ENCODE measurements at regions not wholly inside any gene's neighbourhood (a gene's known extent, or its start where the extent isn't known, plus 50 kb on each side); places are given as distances from the start of the nearest gene placed in this dataset.
A peak's percentile ranks its signal among the peaks of the same experiment; 100 is the strongest.

DNA sequence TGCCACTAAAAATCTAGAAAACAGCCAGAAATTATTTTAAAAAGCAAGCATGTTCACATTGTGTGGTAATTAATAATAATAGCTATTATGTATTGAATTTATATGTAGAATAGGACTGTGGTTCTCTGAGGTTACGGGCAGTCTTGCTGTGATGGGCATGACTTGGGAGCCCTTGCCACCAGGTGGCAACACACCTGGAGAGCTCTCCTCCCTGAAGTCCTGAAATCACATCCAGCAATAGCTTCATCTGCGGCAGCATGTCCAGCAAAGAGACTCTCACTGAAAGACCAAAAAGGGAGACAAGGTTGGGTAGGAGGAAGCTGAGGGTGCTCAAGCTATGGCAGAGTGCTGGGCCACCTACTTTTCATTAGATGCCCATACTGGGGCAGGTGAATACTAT is 206.8 kb upstream of the IL12A start:
- no peak for DNase-seq (ENCODE audit: low read depth, low spot score)

DNA sequence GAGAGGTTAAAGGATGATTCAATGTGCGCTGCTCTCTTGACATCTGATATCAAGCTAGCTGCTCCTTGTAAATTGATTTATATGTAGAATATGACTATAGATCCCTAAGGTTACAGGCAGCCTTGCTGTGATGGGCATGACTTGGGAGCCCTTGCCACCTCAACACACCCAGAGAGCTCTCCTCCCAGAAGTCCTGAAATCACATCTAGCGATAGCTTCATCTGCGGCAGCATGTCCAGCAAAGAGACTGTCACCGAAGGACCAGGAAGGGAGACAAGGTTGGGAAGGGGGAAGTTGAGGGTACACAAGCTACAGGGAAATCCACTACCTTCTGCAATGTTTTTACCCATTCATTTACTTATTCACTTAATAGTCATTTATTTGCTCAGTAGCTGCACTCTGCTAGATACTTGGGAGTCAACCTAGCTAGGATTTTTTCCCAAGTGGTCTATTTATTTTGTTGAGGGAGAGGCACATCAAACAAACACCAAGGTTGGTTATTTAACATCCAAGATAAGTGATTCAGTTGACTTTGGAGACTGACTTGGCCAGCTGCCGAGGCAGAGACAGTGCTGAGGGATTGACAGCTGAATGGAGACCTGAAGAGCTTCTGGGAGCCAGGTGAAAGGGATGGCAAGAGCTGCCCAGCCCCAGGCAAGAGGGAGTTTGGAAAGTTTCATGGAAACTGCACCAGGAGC is 205.8 kb upstream of the IL12A start:
- no peak for DNase-seq (ENCODE audit: low read depth, low spot score)

DNA sequence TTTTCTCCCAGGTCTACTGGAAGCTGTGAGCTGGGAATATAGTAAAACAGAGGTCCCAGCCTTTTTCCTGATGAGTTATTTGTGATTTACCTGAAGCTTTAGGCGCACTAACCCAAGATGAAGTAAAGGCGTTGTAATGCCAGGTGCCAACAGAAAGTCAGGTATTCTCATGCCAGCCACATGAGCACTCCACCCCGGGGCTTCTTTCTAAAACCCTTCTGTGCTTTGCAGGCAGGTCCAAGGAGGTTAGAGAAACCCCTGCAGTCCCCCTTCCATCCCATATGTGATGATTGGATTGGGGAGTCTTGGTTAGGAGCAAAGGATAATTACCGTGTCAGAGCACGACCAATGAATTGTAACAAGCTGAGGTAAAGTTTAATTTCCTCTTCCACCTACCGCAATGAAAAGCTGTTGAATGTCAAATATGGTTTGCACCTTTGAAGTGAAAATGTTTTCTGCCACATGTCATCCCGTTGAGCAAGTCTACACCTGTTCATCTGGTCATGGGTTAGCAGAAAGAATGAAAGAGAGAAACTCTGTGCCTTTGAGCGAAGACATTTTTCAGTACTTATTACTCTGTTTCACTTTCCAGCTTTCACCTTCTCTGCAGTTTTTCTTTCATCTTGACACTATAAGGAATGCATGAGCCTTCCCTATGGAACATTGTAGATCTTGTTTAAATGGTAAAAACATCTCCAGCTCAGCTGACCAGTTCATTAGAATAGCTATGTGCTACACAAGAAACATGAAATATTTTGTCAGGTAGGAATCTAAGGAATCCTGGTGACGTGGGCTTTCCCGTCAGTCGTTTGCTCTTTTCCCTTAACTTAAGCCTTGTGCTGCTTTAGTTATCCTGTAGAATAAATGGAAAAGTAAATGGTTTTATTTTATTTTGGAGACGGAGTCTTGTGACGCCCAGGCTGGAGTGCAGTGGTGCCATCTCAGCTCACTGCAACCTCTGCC is 204.6 kb upstream of the IL12A start:
- DNase-seq (ENCODE audit: low read depth, low spot score): no peak

DNA sequence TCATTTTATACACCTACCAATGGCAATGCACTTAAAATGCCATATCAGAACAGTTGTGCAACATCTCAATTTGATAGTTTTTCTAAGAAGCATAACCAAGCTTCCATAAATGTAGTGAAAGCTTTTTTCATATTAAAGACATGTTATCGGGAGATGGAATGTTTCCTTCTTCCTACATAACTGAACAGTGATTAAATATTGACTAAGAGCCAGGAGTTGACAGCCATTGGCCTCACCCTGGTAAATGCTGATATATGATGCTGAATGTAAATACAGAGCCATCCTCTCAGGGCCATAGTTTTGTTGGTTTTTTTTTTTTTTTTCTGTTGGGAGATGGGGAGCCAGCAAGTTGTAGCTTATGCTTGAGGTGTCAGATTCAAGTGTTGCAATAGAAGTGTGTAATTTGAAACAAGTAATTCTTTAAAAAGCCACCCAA is 203.3 kb upstream of the IL12A start:
- no peak for DNase-seq (ENCODE audit: low read depth, low spot score)

DNA sequence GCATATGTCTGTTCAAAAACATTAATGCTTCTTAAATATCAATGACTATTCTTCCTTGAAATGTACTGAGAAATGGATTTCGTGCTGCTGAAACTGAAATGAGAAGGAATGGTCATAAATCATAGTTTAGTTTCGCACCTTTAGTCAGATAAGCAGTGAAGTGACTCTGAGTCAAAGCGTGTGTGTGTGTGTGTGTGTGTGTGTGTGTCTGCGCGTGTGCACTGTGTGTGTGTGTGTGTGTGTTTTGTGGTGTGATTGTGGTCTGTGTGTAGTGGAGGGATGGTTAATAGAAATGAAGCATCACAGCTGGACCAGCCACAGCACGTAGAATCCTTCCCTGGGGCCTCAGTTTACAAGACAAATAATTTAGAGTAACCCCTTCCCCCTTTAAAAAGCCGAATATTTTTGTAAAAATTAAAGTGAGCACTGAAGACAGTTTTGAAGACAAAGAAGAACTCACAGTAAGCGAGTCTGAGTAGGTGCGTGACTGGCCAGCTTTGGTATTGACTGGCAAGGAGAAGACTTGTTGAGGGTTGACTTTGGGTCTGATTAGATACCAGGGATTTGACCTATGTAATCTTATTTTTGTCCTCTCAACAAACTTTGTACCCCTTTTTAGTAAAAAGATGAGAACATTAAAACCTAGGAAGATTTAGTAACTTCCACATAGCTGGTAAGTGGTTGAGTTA is 202.0 kb upstream of the IL12A start:
- DNase-seq (ENCODE audit: low read depth, low spot score): no peak

DNA sequence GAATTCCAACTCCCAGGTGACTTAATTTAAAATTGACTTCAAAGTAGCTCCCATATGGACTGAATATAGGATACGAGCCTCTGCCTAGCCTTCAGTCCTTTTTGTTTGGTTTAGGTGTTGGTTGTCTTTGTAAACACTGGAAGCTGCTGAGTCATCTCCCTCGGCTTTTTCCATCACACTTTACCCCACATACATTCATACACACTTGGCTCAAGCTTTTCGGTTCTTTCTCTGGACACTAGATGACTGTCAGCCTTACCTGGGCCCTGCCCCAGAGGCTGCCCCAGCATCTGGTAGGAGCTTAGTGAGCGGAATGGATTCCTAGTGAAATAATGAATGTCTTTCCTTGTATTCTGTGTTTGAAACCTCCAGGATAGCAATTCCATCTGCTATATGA is 201.5 kb upstream of the IL12A start:
- DNase-seq (ENCODE audit: low read depth, low spot score): peak; percentile 55

DNA sequence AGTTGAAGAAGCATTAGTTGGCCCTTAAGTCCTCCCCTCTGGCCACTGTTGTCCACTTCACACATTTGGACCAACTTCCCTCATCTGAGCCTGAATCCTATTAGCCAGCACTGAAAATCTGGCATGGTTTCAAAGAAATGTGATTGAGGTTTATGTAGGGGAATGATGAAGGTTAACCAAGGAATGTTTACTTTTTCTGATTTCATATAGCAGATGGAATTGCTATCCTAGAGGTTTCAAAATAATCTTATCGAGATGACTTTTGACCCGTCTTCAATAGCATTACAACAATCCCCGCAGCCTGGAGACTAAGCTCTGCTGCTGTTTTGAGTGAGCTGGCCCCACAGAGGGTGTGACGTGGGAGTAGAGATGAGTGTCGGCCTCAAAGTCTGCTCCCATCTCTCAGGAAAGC is 200.8 kb upstream of the IL12A start:
- no peak for DNase-seq (ENCODE audit: low read depth, low spot score)

DNA sequence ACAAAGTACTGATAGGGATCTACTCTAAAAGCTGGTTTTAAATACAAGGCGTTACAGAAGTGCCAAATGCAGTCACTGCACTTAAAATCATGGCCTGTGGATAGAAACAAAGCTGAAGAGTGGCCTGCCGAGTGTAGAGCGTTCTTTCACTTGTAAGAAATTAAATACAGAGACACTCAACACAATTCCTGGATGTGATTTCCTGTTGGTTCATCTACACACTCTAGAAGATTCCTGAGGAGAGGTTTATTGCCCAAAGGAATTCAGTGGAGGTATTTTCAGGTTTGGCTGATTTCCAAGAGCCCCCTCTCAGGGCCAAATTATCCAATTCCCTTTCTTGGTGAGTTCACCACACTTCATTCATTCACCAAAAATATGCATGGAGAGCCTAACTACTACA is 200.3 kb upstream of the IL12A start:
- DNase-seq (ENCODE audit: low read depth, low spot score): no peak

DNA sequence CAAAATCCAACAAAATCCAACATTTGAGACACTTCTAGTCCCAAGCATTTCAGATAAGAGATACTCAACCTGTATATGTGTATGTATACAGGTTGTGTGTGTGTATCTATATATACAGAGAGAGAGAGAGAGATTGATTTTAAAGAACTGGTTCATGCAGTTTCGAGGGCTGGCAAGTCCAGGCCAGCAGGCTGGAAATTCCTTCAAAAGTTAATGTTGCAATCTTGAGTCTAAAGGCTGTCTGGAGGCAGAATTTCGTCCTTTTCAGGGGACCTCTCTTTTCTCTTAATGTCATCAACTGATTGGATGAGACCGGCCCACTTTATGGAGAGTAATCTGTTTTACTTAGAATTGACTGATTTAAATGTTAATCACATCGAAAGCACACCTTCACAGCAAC is 199.6 kb upstream of the IL12A start:
- no peak for DNase-seq (ENCODE audit: low read depth, low spot score)

DNA sequence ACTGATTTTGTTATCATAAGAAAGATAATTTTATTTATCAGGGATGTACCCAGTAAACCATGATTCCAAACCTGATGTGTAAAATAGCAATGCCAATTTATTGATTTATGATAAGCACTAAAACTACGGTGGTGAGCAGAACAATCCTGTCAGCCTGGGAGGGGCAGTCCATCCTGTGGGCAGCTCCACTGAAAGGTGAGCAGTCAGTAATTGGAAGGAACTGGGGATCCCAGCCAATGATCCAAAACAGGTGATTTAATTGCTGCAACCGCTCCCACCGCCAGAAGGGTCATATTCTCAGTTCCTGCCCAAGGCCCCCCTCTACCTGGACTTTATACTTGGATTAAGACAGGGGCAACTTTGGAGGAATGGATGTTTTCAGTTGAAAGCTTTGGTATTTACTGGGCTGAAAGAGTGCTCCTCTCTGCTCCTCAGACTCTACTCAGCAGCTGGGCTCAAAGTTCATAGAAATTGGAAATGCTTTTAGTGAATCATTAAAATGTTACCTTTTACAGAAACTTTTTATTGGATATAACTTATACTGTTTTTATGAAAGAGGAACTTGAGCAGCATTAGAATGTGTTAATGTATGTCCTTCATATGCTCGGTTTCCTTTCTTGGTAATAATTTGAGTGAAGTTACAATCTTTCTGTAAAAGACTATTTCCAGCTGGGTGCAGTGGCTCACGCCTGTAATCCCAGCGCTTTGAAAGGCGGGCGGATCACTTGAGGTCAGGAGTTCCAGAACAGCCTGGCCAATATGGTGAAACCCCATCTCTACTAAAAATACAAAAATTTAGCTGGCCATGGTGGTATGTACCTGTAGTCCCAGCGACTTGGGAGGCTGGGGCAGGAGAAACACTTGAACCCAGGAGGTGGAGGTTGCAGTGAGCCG is 198.6 kb upstream of the IL12A start:
- no peak for DNase-seq (ENCODE audit: low read depth, low spot score)

DNA sequence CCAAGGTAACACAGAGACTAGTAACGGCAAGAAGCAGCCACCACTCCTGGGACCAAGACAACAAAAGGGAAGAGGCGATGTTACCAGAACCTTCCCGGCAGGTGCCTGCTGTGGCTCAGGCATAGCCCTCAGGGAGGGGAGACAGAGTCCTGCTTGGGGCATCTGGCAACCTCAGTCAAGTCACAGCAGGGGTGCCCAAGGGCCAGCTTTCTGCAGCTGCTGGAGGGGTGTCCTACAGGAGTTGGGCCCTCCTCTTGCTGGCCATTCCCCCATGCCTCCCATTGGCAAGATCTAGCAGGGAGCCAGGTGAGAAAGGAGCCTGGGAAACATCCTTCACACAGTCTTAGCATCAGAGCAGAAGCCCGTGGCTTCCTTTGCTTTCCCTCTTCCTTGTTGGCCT is 197.3 kb upstream of the IL12A start:
- no peak for DNase-seq (ENCODE audit: low read depth, low spot score)

DNA sequence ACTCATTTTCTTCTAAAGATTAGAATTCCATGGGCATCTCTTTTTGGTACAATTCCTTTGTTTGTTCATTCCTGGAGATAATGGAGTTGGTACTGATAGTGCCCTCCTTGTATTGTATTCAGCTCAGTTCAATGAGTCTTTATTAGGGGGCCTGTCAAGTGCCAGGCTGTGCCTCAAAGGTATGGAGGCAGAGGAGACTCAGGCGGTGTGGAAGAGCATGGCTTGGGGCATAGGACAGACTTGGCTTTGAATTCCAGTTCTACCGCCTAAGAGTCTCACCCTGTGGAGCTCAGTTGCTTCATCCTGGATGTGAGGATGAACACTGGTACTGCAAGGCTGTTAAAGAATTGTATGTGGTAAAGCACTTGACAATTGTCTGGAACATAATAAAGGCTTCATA is 196.6 kb upstream of the IL12A start:
- DNase-seq (ENCODE audit: low read depth, low spot score): no peak

DNA sequence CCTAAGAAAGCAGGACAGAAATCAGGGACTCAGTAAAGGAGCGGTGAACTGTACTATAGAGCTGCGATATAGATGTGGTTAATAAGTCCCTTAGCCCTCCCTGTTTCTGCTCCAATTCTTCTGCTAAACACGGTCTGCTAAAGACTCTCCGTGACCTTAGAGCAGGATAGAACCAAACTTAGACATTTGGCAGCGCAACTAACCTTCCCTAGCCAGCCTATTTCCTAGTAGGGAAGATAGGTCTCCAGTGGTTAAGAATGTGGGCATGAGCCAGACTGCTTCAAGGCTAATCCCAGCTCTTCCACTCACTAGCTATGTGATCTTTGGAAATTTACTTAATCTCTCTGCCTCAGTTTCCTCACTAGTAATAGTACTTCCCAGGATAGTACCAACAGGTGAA is 193.6 kb upstream of the IL12A start:
- no peak for DNase-seq (ENCODE audit: low read depth, low spot score)

DNA sequence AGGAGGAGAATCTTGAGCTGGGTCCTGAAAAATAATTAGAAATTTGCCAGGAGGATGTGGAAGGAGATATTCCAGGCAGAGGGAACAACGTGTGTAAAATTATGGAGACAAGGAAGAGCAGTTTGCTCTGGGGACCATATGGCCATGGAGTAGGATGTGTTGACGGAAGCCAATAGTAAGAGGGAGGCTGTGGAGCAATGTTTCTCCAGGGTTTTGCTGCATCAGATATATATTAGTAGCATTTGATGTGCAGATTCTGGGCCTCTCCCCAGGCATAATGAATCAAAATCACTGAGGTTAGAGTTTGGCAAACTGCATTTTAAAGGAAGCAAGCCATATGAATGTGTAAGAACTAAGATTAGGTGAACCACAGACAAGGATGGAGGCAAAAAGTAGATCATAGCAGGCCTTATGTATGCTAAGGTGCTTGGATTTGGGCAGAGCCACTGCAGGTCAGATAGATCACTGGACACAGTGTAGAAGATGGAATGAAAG is 192.9 kb upstream of the IL12A start:
- DNase-seq (ENCODE audit: low read depth, low spot score): no peak

DNA sequence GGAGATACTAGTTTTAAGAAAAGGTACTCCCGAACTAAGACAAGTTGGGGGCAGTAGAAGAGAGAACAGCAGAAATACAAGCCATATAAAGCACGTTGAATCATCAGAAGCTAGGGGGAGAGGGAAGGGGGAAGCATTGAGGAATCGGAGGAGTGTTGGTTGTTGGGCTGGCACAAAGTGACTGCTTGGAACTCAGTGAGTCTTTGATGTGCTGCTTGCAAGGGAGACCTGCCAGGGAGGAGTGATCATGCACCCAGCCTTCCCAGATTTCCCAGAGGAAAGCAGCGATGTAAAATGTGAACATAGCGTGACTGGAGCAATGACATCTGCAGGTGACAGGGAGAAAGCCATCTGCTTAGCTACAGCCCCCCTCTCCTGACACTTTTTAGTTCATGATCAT is 192.4 kb upstream of the IL12A start:
- DNase-seq (ENCODE audit: low read depth, low spot score): no peak

DNA sequence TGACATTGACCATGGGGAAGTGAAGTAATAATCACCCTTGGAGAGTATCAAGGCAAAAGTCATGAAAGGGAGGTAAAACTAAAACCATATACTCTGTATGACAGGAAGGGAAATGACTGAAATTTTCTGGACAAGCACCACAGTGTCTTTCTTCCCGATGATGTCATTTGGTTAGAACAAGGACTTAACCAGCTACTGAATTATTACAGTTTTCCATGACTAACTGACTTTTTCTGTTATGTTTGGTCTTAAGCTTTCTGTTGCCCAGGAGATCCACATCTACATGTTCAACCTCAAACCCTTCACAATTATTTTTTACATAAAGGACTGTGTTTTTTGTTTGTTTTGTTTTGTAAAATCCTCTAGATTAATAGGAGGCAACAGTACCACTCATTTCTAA is 191.9 kb upstream of the IL12A start:
- peak; percentile 79 for DNase-seq (ENCODE audit: low read depth, low spot score)

DNA sequence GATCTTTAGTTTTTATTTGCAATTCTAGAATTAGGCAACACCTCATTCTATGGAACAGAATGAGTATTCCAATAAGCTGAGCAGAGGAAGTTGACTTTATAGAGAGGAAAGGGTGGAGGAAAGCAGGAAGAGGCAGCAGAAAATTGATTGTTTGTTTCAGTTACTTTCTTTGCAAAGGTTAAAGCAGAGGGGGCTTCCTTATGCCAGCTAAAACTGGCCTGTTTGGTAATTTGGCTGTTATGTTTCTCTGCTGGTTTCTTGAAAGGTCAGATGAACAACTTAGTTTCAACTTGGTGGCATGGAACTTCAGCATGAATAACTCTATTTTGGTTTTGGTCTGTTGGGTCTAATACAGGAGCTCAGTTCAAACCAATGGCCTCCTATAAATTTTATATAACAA is 190.9 kb upstream of the IL12A start:
- no peak for DNase-seq (ENCODE audit: low read depth, low spot score)

DNA sequence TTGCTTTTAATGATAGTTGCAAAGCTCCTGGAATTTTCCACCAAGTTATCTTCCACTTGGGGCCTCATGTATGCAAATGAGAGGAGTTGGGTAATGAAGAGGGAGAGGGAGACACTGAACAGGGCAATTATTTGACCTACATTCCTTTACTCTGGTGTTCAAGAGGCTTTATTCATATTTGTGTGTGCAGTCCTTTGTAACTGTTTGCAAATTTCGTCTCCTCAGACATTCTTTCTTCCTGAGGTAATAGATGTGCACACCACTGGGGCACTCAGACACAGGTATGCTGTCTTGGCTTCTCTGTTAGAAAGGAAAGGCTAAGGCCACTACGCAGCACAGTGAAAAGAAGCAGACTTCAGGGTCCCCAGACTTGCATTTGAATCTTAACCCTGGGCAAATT is 189.7 kb upstream of the IL12A start:
- DNase-seq (ENCODE audit: low read depth, low spot score): no peak

DNA sequence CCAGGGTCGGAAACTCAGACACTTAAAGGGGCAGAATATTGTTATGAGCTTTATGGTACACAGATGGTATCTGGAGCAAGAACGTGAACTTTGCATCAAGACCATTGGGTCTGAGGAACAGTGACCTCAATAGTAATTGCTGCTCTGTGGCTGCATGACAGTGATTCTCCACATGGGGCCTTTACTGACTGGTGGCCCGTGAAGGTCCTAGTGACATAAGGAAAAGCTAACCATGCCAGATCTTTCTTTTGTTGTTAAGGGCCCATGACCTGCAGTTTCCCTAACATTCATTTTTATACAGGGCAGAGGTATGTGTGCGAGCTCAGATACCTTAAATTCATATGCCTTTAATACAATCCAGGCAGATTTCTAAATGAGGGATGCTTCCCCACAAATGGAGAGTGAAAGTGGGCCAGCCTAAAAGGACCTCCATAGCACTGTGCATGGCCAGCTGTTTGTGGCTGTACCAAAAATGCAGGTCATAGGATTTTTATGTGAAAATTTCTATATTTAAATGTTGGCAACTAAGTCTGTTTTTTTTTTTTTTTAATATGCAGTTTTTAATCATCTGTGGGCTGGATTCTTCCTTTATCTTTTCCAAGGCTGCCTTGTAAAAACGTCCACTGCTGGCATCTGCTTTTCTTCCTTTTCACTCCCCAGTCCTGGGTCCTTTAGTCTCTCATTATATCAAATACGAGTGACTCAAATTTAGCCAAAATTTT is 188.0 kb upstream of the IL12A start:
- no peak for DNase-seq (ENCODE audit: low read depth, low spot score)

DNA sequence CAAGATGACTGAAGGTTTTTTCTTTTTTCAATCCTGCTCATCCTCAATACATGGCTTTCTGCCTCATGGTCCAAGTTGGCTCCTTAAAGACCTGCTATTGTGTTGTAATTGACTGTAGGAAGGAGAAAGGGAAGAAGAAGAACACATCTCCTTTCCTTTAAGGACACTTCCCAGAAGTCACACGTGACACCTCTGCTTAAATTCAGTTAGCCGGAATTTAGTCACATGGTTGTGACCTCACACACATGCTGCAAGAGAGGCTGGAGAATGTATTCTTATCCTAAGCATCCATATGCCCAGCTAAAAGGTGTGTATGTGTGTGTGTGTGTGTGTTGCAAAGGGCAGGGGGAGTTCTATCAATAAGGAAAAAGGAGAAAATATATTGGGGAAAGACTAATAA is 185.8 kb upstream of the IL12A start:
- no peak for DNase-seq (ENCODE audit: low read depth, low spot score)
